RWPE2 (cell line): ENCODE measurements at regions not wholly inside any gene's neighbourhood (a gene's known extent, or its start where the extent isn't known, plus 50 kb on each side); places are given as distances from the start of the nearest gene placed in this dataset.

ENCODE experiments used
- ATAC-seq: fragments of 200-7000 bp; cut with Tn5 transposase; 3 replicates; pipeline ENCODE4 v1.9.1; 2021; ENCODE audit warnings: low read depth
- DNase-seq: peaks from one replicate; pipeline ENCODE4 v3.0.0-alpha.2; 2020; ENCODE audit warnings: low spot score
- H3K27ac ChIP-seq: fragments of 450-650 bp; 2 replicates; pipeline ENCODE4 v1.5.1; 2017; ENCODE audit warnings: mild to moderate bottlenecking; ENCODE audit not compliant: poor library complexity, severe bottlenecking
- H3K27me3 ChIP-seq: fragments of 250-450 bp; sonication (Bioruptor Pico); 2 replicates; pipeline ENCODE4 v1.5.1; 2021; ENCODE audit warnings: mild to moderate bottlenecking, moderate library complexity; ENCODE audit not compliant: insufficient read depth, poor library complexity, severe bottlenecking
- H3K36me3 ChIP-seq: fragments of 250-450 bp; sonication (Bioruptor Pico); 2 replicates; pipeline ENCODE4 v1.5.1; 2020; ENCODE audit warnings: low read depth, mild to moderate bottlenecking, moderate library complexity
- H3K4me1 ChIP-seq: fragments of 250-450 bp; sonication (Bioruptor Pico); 2 replicates; pipeline ENCODE4 v1.5.1; 2021; ENCODE audit warnings: mild to moderate bottlenecking, moderate library complexity; ENCODE audit not compliant: insufficient read depth, poor library complexity, severe bottlenecking
- H3K4me3 ChIP-seq: fragments of 250-450 bp; sonication (Bioruptor Pico); 2 replicates; pipeline ENCODE4 v1.5.1; 2021; ENCODE audit warnings: mild to moderate bottlenecking, moderate library complexity; ENCODE audit not compliant: severe bottlenecking
- H3K9me3 ChIP-seq: fragments of 250-450 bp; sonication (Bioruptor Pico); 2 replicates; pipeline ENCODE4 v1.5.1; 2021; ENCODE audit warnings: mild to moderate bottlenecking, moderate library complexity; ENCODE audit not compliant: severe bottlenecking
- CTCF ChIP-seq: fragments of 450-650 bp; IDR thresholded peaks from one replicate; pipeline ENCODE4 v1.5.1; 2017; ENCODE audit warnings: mild to moderate bottlenecking, moderate library complexity; ENCODE audit not compliant: poor library complexity, severe bottlenecking

- no peaks in the 10 kb centered on the region for H3K27me3 ChIP-seq
- no peaks in the 10 kb centered on the region for H3K36me3 ChIP-seq
- no peak overlapping the region for H3K4me3 ChIP-seq
- ATAC-seq: no peak
- no peak overlapping the region for H3K27ac ChIP-seq
- no peak for DNase-seq
- no peaks in the 10 kb centered on the region for H3K9me3 ChIP-seq
- no peaks in the 10 kb centered on the region for H3K4me1 ChIP-seq
- TF ChIP-seq CTCF: no peak
These were observed 746.9 kb upstream of the MARCKS start for GRCh38 chr6:113110211-113110610.

GRCh38 chr6:113111550-113111949, 745.6 kb upstream of the MARCKS start:
- no peak for TF ChIP-seq CTCF
- ATAC-seq (no peak), DNase-seq (no peak)
- H3K4me3 ChIP-seq: no peak overlapping the region
- no peaks in the 10 kb centered on the region for H3K36me3 ChIP-seq
- H3K9me3 ChIP-seq: no peaks in the 10 kb centered on the region
- no peaks in the 10 kb centered on the region for H3K27me3 ChIP-seq
- no peaks in the 10 kb centered on the region for H3K4me1 ChIP-seq
- H3K27ac ChIP-seq: no peak overlapping the region

- TF ChIP-seq CTCF: no peak
- H3K27ac ChIP-seq: no peak overlapping the region
- no peaks in the 10 kb centered on the region for H3K27me3 ChIP-seq
- H3K9me3 ChIP-seq: no peaks in the 10 kb centered on the region
- DNase-seq (no peak), ATAC-seq (no peak)
- H3K4me1 ChIP-seq: no peaks in the 10 kb centered on the region
- H3K4me3 ChIP-seq: no peak overlapping the region
- H3K36me3 ChIP-seq: no peaks in the 10 kb centered on the region
These were observed 745.1 kb upstream of the MARCKS start for GRCh38 chr6:113112086-113112485.

GRCh38 chr6:113115196-113115595, 741.9 kb upstream of the MARCKS start:
- Histone ChIP-seq H3K36me3 (no peaks in the 10 kb centered on the region), H3K4me1 (peaks cover 8% of the 10 kb centered on the region), H3K9me3 (no peaks in the 10 kb centered on the region), H3K27ac (no peak overlapping the region), H3K27me3 (no peaks in the 10 kb centered on the region), H3K4me3 (no peak overlapping the region)
- DNase-seq: no peak
- no peak for ATAC-seq
- no peak for TF ChIP-seq CTCF

GRCh38 chr6:113120224-113120581, 736.9 kb upstream of the MARCKS start:
- Histone ChIP-seq H3K9me3 (no peaks in the 10 kb centered on the region), H3K27ac (peak overlapping the region; percentile 92), H3K27me3 (no peaks in the 10 kb centered on the region), H3K4me3 (no peak overlapping the region), H3K4me1 (peaks cover 37% of the 10 kb centered on the region), H3K36me3 (no peaks in the 10 kb centered on the region)
- DNase-seq (no peak), ATAC-seq (peak; percentile 58)
- TF ChIP-seq CTCF: no peak
